GM12878 (cell line): ENCODE measurements at regions not wholly inside any gene's neighbourhood (a gene's known extent, or its start where the extent isn't known, plus 50 kb on each side); places are given as distances from the start of the nearest gene placed in this dataset.

ENCODE experiments used
- ATAC-seq: fragments of 200-7000 bp; cut with Tn5 transposase; 3 replicates; pipeline ENCODE4 v1.9.1; 2020; ENCODE audit warnings: mild to moderate bottlenecking, moderate library complexity
- BruUV-seq: library from RNA; stranded (reverse); fragments of 400-500 nt; replicated peaks from 2 replicates; lab custom pipeline; 2021; lab: Mats Ljungman, UMichigan
- CTCF ChIA-PET: fragments of 300-600 bp; sonication (Branson Sonifier 250); formaldehyde crosslinking; extraction: SDS; loops from one replicate; lab custom pipeline; 2021; ENCODE audit warnings: inconsistent platforms; lab: Yijun Ruan, JAX
- POLR2A ChIA-PET: fragments of 350-600 bp; formaldehyde crosslinking; extraction: SDS; loops from one replicate; lab custom pipeline; 2021; ENCODE audit warnings: inconsistent platforms; lab: Charles Lee
- RAD21 ChIA-PET: fragments of 300-600 bp; sonication (Branson Sonifier 250); formaldehyde crosslinking; loops from one replicate; lab custom pipeline; 2023; ENCODE audit warnings: antibody characterized with exemption; ENCODE audit not compliant: unreplicated experiment; lab: Charles Lee
- SMC1A ChIA-PET: fragments of 300-600 bp; sonication (Branson Sonifier 250); formaldehyde crosslinking; loops from one replicate; lab custom pipeline; 2023; ENCODE audit not compliant: unreplicated experiment, uncharacterized antibody; lab: Charles Lee
- DNase-seq: peaks from one replicate; pipeline ENCODE4 v3.0.0-alpha.2; 2011; ENCODE audit warnings: low read depth, low spot score
- FAIRE-seq: peaks from 3 replicates; lab custom pipeline; 2011; peaks lifted over from hg19 to GRCh38; lab: Jason Lieb, UNC
- H2AFZ ChIP-seq: 2 replicates; pipeline ENCODE4 v1.6.0; 2011; ENCODE audit warnings: low read depth, low read length, control low read depth; ENCODE audit not compliant: control insufficient read depth
- H3K27ac ChIP-seq: 2 replicates; pipeline ENCODE4 v1.5.1; 2011; ENCODE audit warnings: control low read depth; ENCODE audit not compliant: control insufficient read depth, insufficient read depth
- H3K27me3 ChIP-seq, 2 experiments: replicated peaks in 1 of 2; 2 replicates each; pipeline versions ENCODE4 v1.6.0 to v1.6.1; 2011; ENCODE audit warnings: low read length in 1 of 2; ENCODE audit not compliant: control insufficient read depth in 2 of 2, insufficient read depth in 2 of 2
- H3K36me3 ChIP-seq, 2 experiments: 2 replicates each; pipeline ENCODE4 v1.5.1; 2011; ENCODE audit warnings: low read length in 1 of 2; ENCODE audit not compliant: control insufficient read depth in 2 of 2, insufficient read depth in 2 of 2
- H3K4me1 ChIP-seq: 2 replicates; pipeline ENCODE4 v1.6.1; 2011; ENCODE audit warnings: mild to moderate bottlenecking, low read length, moderate library complexity, mixed read lengths; ENCODE audit not compliant: control insufficient read depth, insufficient read depth
- H3K4me2 ChIP-seq: 2 replicates; pipeline ENCODE4 v1.6.0; 2011; ENCODE audit warnings: control low read depth; ENCODE audit not compliant: control insufficient read depth, insufficient read depth
- H3K4me3 ChIP-seq: fragments of 200-600 bp; sonication (generic); 2 replicates; pipeline ENCODE4 v1.5.1; 2016
- H3K79me2 ChIP-seq: 2 replicates; pipeline ENCODE4 v1.6.0; 2011; ENCODE audit warnings: low read length; ENCODE audit not compliant: control insufficient read depth, insufficient read depth
- H3K9ac ChIP-seq: 2 replicates; pipeline ENCODE4 v1.8.0; 2011; ENCODE audit warnings: low read length, control low read depth, mixed read lengths; ENCODE audit not compliant: control insufficient read depth, insufficient read depth
- H3K9me3 ChIP-seq: replicated peaks from 3 replicates; pipeline ENCODE4 v1.5.1; 2011; ENCODE audit warnings: mild to moderate bottlenecking, low read length; ENCODE audit not compliant: control insufficient read depth, insufficient read depth
- H4K20me1 ChIP-seq: 2 replicates; pipeline ENCODE4 v1.6.0; 2011; ENCODE audit not compliant: control insufficient read depth, insufficient read depth
- CHD2 ChIP-seq: IDR thresholded peaks from 2 replicates; pipeline ENCODE4 v1.6.1; 2011; ENCODE audit warnings: low read depth, low read length, improper control_type of control experiment, borderline replicate concordance
- E4F1 ChIP-seq: fragments of 450-650 bp; IDR thresholded peaks from 2 replicates; pipeline ENCODE4 v1.6.1; 2018; ENCODE audit warnings: borderline replicate concordance, mild to moderate bottlenecking; ENCODE audit not compliant: partially characterized antibody
- EED ChIP-seq: sonication (generic); IDR thresholded peaks from 2 replicates; pipeline ENCODE4 v1.6.1; 2016; ENCODE audit warnings: antibody characterized with exemption, low read depth
- FOXM1 ChIP-seq: IDR thresholded peaks from 2 replicates; pipeline ENCODE4 v1.6.1; 2012; ENCODE audit warnings: low read depth, mild to moderate bottlenecking, inconsistent platforms, low read length, moderate library complexity
- MTA2 ChIP-seq: fragments of 450-650 bp; IDR thresholded peaks from 2 replicates; pipeline ENCODE4 v1.6.1; 2016; ENCODE audit warnings: low read depth, mild to moderate bottlenecking, moderate library complexity
- NFXL1 ChIP-seq: fragments of 450-650 bp; IDR thresholded peaks from 2 replicates; pipeline ENCODE4 v1.6.1; 2017; ENCODE audit warnings: antibody characterized with exemption, mild to moderate bottlenecking, borderline replicate concordance
- PKNOX1 ChIP-seq: fragments of 450-650 bp; IDR thresholded peaks from 2 replicates; pipeline ENCODE4 v1.6.1; 2016; ENCODE audit warnings: mild to moderate bottlenecking
- POLR2A ChIP-seq: IDR thresholded peaks from 2 replicates; pipeline ENCODE4 v1.6.1; 2011; ENCODE audit warnings: low read depth, mild to moderate bottlenecking, low read length
- SKIL ChIP-seq: fragments of 450-650 bp; IDR thresholded peaks from 2 replicates; pipeline ENCODE4 v1.6.1; 2017; ENCODE audit warnings: mild to moderate bottlenecking, low read depth, inconsistent platforms; ENCODE audit not compliant: poor library complexity, severe bottlenecking
- SMAD5 ChIP-seq: IDR thresholded peaks from 2 replicates; pipeline ENCODE4 v1.6.1; 2016; ENCODE audit warnings: antibody characterized with exemption, low read depth
- SMC3 ChIP-seq: IDR thresholded peaks from 2 replicates; pipeline ENCODE4 v1.6.1; 2011; ENCODE audit warnings: low read length, improper control_type of control experiment, borderline replicate concordance
- SRF ChIP-seq, 2 experiments: IDR thresholded peaks; 2 replicates each; pipeline ENCODE4 v1.6.1; 2011; ENCODE audit warnings: low read depth in 2 of 2, low read length in 2 of 2, mild to moderate bottlenecking in 1 of 2, moderate library complexity in 1 of 2
- TBL1XR1 ChIP-seq: IDR thresholded peaks from 2 replicates; pipeline ENCODE4 v1.6.1; 2012; ENCODE audit warnings: low read depth, low read length, improper control_type of control experiment
- YY1 ChIP-seq: IDR thresholded peaks from 2 replicates; pipeline ENCODE4 v1.6.1; 2011; ENCODE audit warnings: low read depth, mild to moderate bottlenecking, low read length
- WGBS: methylation state at CpG from one replicate; pipeline ENCODE4 v1.1.6; 2016; ENCODE audit warnings: low lambda C conversion rate; ENCODE audit not compliant: insufficient replicate concordance, insufficient coverage; ENCODE audit errors: missing lambda C conversion rate; 5-methylcytosine and 5-hydroxymethylcytosine counted together
- in situ Hi-C: fragments of 300-500 bp; cut with MboI; formaldehyde crosslinking; loops from 9 replicates; pipeline ENCODE4 v1.14.3; 2018; ENCODE audit warnings: mixed read lengths
- intact Hi-C: fragments of 100-400 bp; cut with micrococcal nuclease; formaldehyde crosslinking; loops from one replicate; pipeline ENCODE4 v1.14.2; 2022; ENCODE audit not compliant: unreplicated experiment

GRCh38 chr22:27378995-27379394, 422.6 kb downstream of the MN1 start:
- Histone ChIP-seq H3K27ac (no peak overlapping the region), H3K9ac (no peak overlapping the region), H3K4me1 (no peaks in the 10 kb centered on the region), H3K36me3 (no peaks in the 10 kb centered on the region), H3K4me2 (no peak overlapping the region), H3K79me2 (no peaks in the 10 kb centered on the region), H2AFZ (no peak overlapping the region), H3K27me3 (no peaks in the 10 kb centered on the region), H3K9me3 (no peaks in the 10 kb centered on the region), H4K20me1 (no peaks in the 10 kb centered on the region), H3K4me3 (no peak overlapping the region)
- POLR2A ChIA-PET = no interaction called here
- RAD21 ChIA-PET = no interaction called here
- ATAC-seq = no peak
- CTCF ChIA-PET = no interaction called here
- WGBS = 0% methylated on average over 4 of the region's 4 CpGs
- TF ChIP-seq SRF (IDR thresholded peaks at IDR 0.05; ENCODE audit: low read depth in 2 of 2, low read length in 2 of 2) (no peak), EED (no peak), YY1 (no peak), MTA2 (no peak), FOXM1 (no peak)
- FAIRE-seq = no peak
- in situ Hi-C loops = no loop called here
- SMC1A ChIA-PET = no interaction called here
- intact Hi-C loops = no loop called here
- no peak for DNase-seq
- no TSS peak for BruUV-seq

- Histone ChIP-seq H3K27me3 (no peaks in the 10 kb centered on the region; a peak in 1 of 4 replicates), H3K4me2 (no peak overlapping the region), H3K9ac (no peak overlapping the region), H3K79me2 (no peaks in the 10 kb centered on the region), H3K9me3 (no peaks in the 10 kb centered on the region), H2AFZ (no peak overlapping the region), H3K4me3 (no peak overlapping the region), H3K27ac (no peak overlapping the region), H4K20me1 (no peaks in the 10 kb centered on the region), H3K36me3 (no peaks in the 10 kb centered on the region), H3K4me1 (no peaks in the 10 kb centered on the region)
- intact Hi-C loops (no loop called here), in situ Hi-C loops (no loop called here)
- no peak for DNase-seq
- FAIRE-seq = no peak
- ChIA-PET RAD21 (interaction anchor here (0.6 kb wide), 1 partner anchor 152 kb away, joined by 4 read pairs; no protein-coding TSS in a partner anchor), SMC1A (no interaction called here), CTCF (no interaction called here), POLR2A (no interaction called here)
- ATAC-seq = no peak
- no TSS peak for BruUV-seq
- WGBS = 42% methylated on average over 16 of the region's 16 CpGs
- no peak for TF ChIP-seq TBL1XR1
- no peak for TF ChIP-seq E4F1
- TF ChIP-seq CHD2 = no peak
- no peak for TF ChIP-seq NFXL1
- TF ChIP-seq PKNOX1 = no peak
- no peak for TF ChIP-seq POLR2A
- TF ChIP-seq SMAD5 = no peak
- no peak for TF ChIP-seq SMC3
- no peak for TF ChIP-seq SKIL
Observed at GRCh38 chr22:27380855-27381254, 420.7 kb downstream of the MN1 start.
